T-helper 2 cell treated with Interferon-gamma antibody and Interleukin-4, amounts not matched to agents 5 μg/mL and 100 μg/mL, for 36 hours (primary cell): ENCODE measurements at regions not wholly inside any gene's neighbourhood (a gene's known extent, or its start where the extent isn't known, plus 50 kb on each side); places are given as distances from the start of the nearest gene placed in this dataset.

ENCODE experiments used
- DNase-seq: peaks from one replicate; pipeline ENCODE4 v3.0.0; 2021; ENCODE audit warnings: low spot score
- H3K27ac Mint-ChIP-seq: one replicate; pipeline ENCODE4 v1.8.0; 2021; ENCODE audit warnings: mild to moderate bottlenecking, mixed read lengths
- H3K27me3 Mint-ChIP-seq: one replicate; pipeline ENCODE4 v1.8.0; 2021; ENCODE audit warnings: low read depth, mixed read lengths
- H3K36me3 Mint-ChIP-seq: one replicate; pipeline ENCODE4 v1.8.0; 2021; ENCODE audit warnings: low read depth, mixed read lengths
- H3K4me1 Mint-ChIP-seq: one replicate; pipeline ENCODE4 v1.8.0; 2021; ENCODE audit warnings: low read depth, mixed read lengths
- H3K4me3 Mint-ChIP-seq: one replicate; pipeline ENCODE4 v1.8.0; 2022; ENCODE audit warnings: mild to moderate bottlenecking, moderate library complexity, mixed read lengths
- H3K9me3 Mint-ChIP-seq: one replicate; pipeline ENCODE4 v1.8.0; 2021; ENCODE audit warnings: mixed read lengths

DNA sequence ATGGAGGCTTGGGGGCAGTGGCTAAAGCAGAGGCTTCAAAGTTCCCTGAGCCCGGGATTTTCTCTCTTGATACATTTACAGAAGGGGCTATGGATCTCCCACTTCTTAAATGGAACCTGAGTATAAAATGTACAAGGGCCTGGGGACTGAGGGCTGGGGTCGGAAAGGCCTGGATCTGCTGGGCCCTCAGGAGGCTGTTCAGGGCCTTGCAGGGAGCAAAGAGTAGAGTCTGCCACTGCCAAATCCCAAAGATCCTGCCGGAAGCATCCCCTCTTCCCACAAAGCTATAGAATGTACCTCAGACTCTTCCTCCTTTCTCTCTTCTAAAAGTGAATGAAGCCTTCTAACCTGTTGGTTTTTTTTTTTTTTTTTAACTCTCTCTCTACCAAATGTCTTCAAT lies 59.8 kb upstream of the ARHGEF3 start:
- Mint-ChIP-seq H3K36me3 (peaks cover 13% of the 10 kb centered on the region), H3K27me3 (no peaks in the 10 kb centered on the region), H3K27ac (peak overlapping the region; percentile 46), H3K9me3 (peaks cover 6% of the 10 kb centered on the region), H3K4me1 (peaks cover 60% of the 10 kb centered on the region), H3K4me3 (peak overlapping the region; percentile 0)
- no peak for DNase-seq

DNA sequence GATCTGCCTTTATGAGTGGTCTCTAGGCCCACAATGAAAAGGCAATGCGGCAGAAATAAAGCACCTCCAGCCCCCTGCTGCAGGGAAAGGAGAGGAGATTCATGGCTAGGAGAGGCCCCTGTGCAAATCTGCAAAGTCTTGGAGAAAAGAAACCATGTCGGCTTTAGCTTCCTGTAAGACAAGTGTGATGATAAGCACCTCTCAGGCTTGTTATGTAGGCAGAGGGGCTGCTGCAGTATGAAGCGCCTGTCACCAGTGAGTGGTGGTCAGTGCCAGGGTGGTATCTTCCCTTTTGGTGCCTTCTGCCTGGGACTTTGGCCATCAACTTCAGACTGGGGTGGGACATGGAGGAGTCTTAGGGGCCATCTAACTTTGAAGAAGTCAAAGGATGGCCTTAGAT lies 59.2 kb upstream of the ARHGEF3 start:
- peaks cover 6% of the 10 kb centered on the region for H3K9me3 Mint-ChIP-seq
- H3K4me3 Mint-ChIP-seq, result peak overlapping the region; percentile 57
- DNase-seq, result no peak
- H3K27me3 Mint-ChIP-seq, result no peaks in the 10 kb centered on the region
- H3K4me1 Mint-ChIP-seq, result peaks cover 61% of the 10 kb centered on the region
- peaks cover 13% of the 10 kb centered on the region for H3K36me3 Mint-ChIP-seq
- peak overlapping the region; percentile 87 for H3K27ac Mint-ChIP-seq

DNA sequence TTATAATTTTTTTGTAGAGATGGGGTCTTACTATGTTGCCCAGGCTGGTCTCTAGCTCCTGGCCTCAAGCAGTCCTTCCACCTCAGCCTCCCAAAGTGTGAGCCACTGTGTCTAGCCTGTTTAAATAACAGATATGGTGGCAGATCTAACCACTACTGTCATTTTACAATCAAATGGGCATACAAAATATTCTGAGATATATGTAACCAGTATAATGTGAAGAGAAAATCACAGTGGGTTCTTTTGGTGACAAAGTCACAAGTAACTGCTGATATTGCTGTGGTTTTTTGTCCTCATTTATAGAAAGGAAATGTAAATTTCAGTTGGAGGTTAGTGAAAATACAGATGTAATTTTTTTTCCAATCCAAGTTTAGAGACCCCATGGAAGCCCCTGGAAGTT lies 58.6 kb upstream of the ARHGEF3 start:
- Mint-ChIP-seq H3K27ac (peak overlapping the region; percentile 87), H3K9me3 (peaks cover 6% of the 10 kb centered on the region), H3K36me3 (peaks cover 16% of the 10 kb centered on the region), H3K4me3 (peak overlapping the region; percentile 57), H3K4me1 (peaks cover 65% of the 10 kb centered on the region), H3K27me3 (no peaks in the 10 kb centered on the region)
- DNase-seq, result no peak

DNA sequence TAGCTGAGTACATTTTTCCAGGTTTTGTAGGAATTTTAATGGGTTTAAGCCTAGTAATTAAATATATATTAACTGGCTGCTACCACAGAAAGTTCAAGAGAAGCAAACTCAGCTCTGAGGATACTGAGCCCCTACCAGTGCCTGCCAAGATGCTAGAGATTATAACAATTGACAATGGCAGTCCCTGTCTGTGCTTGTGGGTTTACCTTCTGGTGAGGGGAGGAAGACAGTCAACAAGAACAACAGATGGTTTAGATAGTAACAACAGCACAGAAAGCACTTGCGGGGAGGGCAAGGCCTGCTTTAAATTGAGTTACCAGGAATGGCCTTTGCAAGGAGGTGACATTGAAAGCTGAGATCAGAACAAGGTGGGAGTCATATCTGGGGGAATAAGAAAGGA lies 56.6 kb upstream of the ARHGEF3 start:
- no peaks in the 10 kb centered on the region for H3K9me3 Mint-ChIP-seq
- no peaks in the 10 kb centered on the region for H3K27me3 Mint-ChIP-seq
- DNase-seq, result no peak
- peaks cover 12% of the 10 kb centered on the region for H3K36me3 Mint-ChIP-seq
- peaks cover 65% of the 10 kb centered on the region for H3K4me1 Mint-ChIP-seq
- peak overlapping the region; percentile 88 for H3K27ac Mint-ChIP-seq
- peak overlapping the region; percentile 70 for H3K4me3 Mint-ChIP-seq

DNA sequence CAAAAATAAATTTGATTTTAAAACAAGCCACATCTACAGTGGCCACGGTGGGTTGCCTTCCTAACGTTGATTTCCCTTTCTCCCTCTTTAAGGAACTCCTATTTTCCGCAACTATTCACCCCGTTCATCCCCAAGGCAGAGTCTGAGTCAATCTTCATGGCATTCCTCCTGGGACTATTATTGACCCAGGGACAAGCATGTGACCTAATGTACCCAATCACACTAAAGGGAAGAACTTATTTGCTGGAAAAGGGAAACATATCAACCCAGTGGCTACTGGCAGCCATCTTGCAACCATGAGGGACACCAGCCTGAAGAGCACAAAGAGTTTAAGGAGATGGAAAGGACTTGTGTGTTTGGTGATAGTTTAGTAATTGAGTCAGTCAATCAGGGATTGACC lies 55.4 kb upstream of the ARHGEF3 start:
- Mint-ChIP-seq H3K27ac (no peak overlapping the region), H3K4me3 (no peak overlapping the region)

DNA sequence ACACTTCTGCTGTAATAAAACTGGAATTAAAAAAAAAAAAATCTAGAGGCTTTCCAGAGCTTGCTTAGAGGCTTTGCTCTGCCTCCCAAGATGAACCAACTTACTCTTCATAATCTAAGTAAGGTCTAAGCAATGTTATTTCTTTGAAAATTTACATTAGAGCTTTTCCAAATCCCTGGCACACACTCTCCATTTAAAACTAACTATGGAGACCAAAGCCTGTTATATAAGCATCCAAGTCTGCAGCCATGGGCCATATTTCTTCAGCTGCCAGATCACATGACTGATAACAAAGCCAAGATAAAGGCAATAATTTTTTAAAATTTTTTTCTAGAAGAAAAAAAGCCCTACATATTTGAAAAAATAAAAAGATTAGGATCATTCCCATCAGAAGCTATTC lies 55.0 kb upstream of the ARHGEF3 start:
- no peaks in the 10 kb centered on the region for H3K27me3 Mint-ChIP-seq
- H3K27ac Mint-ChIP-seq, result no peak overlapping the region

More for the DNA sequence above, 55.4 kb upstream of the ARHGEF3 start:
- Mint-ChIP-seq H3K4me1 (peaks cover 64% of the 10 kb centered on the region), H3K36me3 (peaks cover 16% of the 10 kb centered on the region), H3K27me3 (no peaks in the 10 kb centered on the region), H3K9me3 (no peaks in the 10 kb centered on the region)
- DNase-seq, result no peak

DNA sequence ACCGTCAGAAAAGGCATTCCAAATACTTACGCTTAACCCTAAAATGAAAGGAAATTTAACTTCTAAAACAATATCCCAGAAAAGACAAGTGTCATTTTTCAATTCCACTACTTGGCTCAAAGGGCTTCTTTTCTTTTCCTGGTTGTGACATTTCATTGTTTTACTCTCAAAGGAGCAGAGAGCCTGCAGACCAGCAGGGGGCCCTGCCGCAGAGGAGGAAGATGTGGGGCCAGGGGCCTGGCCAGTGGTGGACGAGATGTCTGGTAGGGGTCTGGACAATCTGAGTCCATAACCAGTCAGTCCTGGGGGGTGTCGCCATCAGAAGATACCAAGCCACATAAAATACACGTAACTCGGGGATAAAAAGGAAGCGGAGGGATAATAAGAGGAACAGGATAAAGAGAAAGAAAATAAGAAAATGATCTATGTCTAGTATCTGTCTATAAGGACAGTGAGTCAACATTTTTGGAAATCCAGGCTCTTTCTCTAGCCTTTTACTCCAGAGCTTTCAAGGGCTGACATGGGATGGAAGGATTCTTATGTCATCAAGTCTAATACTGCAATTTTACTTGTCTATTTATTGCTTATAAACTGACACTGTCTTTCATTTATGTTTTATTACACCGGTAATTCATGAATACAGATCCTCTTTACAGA lies 54.2 kb upstream of the ARHGEF3 start:
- no peak for DNase-seq
- no peak overlapping the region for H3K4me3 Mint-ChIP-seq
- no peaks in the 10 kb centered on the region for H3K27me3 Mint-ChIP-seq
- H3K4me1 Mint-ChIP-seq, result peaks cover 57% of the 10 kb centered on the region
- no peak overlapping the region for H3K27ac Mint-ChIP-seq
- H3K9me3 Mint-ChIP-seq, result no peaks in the 10 kb centered on the region
- peaks cover 21% of the 10 kb centered on the region for H3K36me3 Mint-ChIP-seq

More for the DNA sequence above, 55.0 kb upstream of the ARHGEF3 start:
- DNase-seq, result no peak
- peaks cover 20% of the 10 kb centered on the region for H3K36me3 Mint-ChIP-seq
- H3K9me3 Mint-ChIP-seq, result no peaks in the 10 kb centered on the region
- H3K4me3 Mint-ChIP-seq, result no peak overlapping the region
- peaks cover 64% of the 10 kb centered on the region for H3K4me1 Mint-ChIP-seq

DNA sequence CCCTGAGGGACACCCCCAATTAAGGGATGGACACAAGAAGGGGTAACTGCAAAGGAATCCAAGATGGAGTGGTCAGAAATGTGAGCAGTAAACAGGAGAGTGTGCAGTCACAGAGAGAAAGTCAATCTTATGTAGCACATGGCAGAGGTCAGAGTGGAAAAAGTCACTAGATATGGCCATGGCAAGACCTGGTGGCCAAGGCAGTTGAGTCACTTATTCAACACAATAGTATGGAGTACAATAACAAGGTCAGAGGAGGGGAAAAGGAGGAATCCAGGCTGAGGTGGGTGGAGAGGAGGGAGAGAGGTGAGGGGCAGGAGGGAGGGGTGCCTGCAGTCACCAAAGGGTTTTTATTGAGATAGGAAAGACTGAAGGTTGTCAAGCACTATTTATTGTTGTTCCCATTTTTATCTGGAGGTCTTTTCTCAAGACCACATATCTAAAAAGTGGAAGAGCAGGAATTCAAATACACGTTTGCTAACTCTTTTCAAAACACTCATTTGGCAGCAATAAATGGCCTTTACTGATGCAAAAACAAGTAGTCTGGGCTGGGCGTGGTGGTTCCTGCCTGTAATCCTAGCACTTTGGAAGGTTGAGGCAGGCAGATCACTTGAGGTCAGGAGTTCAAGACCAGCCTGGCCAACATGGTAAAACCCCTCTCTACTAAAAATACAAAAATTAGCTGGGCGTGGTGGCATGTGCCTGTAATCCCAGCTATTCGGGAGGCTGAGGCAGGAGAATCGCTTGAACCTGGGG lies 53.3 kb upstream of the ARHGEF3 start:
- no peak overlapping the region for H3K27ac Mint-ChIP-seq

DNA sequence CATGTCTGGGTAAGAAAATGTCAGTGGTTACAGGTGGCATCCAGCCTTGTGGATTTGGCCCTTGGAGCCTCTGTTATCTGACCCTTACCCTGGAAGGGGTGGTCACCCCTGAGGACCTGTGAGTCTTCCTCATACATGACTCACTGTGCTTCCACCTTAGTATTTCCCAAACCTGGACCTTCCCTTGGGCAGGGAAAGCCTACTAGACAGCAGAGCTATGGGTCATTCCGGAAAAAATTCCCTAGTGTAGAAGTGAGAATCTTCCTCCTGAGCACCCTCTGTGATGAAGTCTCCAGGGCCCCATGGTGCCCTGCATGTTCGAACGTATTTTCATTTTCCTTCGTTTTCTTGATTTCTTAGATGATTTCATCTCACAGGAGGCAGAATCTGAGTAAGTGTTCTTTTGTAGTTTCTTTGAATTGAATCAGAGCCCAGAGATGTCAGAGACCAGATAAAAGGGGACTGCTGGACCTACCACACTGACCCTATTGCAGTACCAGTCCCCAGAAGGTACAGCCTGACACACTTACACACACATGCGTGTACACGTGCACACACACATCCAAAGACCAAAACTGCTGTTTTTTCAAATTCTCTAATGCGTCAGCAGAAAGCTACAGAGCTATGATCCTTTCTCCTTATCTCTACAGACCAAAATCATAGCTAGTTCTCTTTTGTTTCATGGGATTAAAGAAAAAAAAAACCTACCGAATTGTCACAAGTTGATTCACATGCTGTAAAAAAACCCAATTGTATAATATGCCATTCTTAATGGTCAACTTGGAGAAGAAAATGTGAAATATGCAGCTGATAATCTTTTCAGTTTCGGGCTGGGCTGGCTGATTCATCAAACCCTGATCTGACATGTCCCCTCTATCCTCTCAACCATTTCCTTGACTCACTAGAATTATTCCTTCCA lies 50.5 kb upstream of the ARHGEF3 start:
- no peaks in the 10 kb centered on the region for H3K9me3 Mint-ChIP-seq

More for the DNA sequence above, 53.3 kb upstream of the ARHGEF3 start:
- H3K36me3 Mint-ChIP-seq, result peaks cover 20% of the 10 kb centered on the region
- H3K9me3 Mint-ChIP-seq, result no peaks in the 10 kb centered on the region
- no peak overlapping the region for H3K4me3 Mint-ChIP-seq
- peaks cover 48% of the 10 kb centered on the region for H3K4me1 Mint-ChIP-seq
- no peak for DNase-seq
- H3K27me3 Mint-ChIP-seq, result no peaks in the 10 kb centered on the region

More for the DNA sequence above, 50.5 kb upstream of the ARHGEF3 start:
- H3K27ac Mint-ChIP-seq, result no peak overlapping the region
- no peak overlapping the region for H3K4me3 Mint-ChIP-seq
- H3K4me1 Mint-ChIP-seq, result peaks cover 41% of the 10 kb centered on the region
- DNase-seq, result no peak
- H3K36me3 Mint-ChIP-seq, result peaks cover 20% of the 10 kb centered on the region
- H3K27me3 Mint-ChIP-seq, result no peaks in the 10 kb centered on the region
